Islet precursor cell (in vitro differentiated cells): ENCODE measurements at regions not wholly inside any gene's neighbourhood (a gene's known extent, or its start where the extent isn't known, plus 50 kb on each side); places are given as distances from the start of the nearest gene placed in this dataset.
"Not testable (repeated sequence)": the region's sequence is repeated elsewhere in the genome, so short reads cannot be mapped to it uniquely, and the experiment has no call there.

Source experiments
- DNase-seq: peaks from one replicate; pipeline ENCODE4 v3.0.0-alpha.2; 2018

DNA sequence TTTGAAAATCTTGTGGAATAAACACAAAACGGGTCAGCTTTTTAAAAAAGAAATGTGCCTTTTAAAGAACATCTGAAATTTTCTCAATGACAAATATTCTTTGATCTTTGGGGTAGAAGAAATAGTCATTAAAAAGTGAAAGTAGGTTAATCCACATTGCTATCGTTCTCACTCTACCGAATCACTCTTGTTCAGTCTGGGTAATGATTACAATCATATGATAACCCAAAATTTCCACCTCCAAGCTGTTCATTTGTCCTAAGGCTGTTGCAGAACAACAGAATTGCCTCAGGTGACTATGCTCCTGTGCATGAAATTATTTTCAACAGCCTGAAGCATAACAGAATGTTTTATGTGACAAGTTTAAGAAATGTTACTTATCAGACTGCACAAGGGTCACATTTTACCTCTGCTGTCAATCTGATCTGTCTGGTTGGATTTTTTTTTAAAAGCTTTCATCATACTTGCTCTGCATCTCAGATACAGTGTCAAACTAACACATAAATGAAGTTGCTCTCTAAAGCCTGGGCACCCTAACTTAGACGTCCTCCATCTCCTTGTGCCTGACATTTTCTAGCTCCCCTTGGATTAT is 227.3 kb downstream of the LURAP1L start:
- no peak for DNase-seq

DNA sequence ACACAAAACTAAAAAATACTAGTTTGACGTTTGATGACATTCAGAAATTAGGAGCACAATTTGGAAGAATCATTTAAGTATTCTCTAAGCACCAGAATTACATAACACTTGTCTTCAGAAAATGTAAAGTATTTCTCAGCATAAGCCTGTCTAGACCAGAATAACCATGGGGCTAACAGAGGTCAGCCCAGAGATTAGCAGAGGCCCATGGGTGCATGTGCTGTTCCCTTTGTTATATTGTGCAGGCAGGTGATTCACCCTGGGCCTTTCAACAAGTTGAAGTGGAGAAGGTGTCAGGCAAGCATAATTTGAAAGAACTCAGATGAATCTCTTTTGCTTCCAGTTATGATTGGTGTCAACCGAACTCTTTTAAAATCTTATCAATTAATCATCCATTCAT is 227.9 kb downstream of the LURAP1L start:
- DNase-seq, result no peak

GRCh38 chr9:13009871-13010270 is 235.1 kb downstream of the LURAP1L start:
- DNase-seq, result no peak

DNA sequence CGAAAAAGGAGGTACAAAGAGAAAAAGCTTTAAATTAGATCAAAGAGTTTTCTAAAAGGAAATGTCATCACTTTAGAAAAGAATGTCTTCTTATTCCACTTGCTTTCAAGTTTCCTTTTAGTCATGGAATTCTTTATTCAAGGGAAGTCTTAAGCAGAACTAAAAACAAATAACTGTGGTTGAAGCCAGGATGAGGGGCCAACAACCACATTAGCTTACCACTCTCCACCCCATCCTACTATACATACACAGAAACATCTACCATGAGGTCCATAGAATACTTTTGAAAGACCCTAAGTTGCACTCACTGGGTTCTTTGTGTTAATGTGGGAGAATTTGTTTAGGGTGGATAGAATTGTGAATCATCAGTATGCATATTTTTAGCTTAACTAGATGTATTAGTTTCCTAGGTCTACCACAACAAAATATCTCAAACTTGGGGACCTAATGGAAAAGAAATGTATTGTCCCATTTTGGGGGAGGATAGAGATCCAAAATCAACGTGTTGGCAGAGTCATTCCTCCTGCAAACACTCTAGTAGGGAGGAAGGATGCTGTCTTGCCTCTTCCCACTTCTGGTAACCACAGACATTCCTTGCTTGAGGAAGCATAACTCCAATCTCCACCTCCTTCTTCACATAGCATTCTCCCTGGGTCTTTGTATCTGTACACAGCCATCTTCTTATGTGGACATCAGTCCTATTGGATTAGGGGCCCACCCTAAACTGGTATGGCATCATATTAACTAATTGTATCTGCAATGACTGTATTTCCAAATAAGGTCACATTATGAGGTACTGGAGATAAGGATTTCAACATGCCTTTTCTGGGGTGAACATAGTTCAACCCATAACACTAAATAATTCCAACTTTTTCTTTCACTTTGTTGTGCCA is 239.4 kb downstream of the LURAP1L start:
- no peak for DNase-seq

DNA sequence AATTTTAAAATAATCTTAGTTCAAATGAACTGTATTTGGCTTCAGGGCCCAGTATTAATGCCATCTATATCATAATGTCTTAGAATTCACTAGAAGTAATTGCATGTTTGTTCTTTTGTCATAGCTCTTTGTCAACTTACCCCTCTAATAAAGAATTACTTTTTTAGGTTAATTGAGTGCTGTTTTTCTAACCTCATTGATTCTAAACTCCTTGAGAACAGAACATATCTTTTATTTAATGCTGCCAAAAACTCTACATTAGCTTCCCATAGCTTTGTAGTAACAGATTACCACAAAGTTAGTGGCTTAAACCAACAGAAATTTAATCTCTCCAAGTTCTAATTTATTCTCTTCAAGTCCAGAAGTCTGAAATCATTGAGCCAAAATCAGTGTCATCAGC is 242.4 kb downstream of the LURAP1L start:
- no peak for DNase-seq

GRCh38 chr9:13020146-13021040 is 245.6 kb downstream of the LURAP1L start:
- DNase-seq, result no peak

DNA sequence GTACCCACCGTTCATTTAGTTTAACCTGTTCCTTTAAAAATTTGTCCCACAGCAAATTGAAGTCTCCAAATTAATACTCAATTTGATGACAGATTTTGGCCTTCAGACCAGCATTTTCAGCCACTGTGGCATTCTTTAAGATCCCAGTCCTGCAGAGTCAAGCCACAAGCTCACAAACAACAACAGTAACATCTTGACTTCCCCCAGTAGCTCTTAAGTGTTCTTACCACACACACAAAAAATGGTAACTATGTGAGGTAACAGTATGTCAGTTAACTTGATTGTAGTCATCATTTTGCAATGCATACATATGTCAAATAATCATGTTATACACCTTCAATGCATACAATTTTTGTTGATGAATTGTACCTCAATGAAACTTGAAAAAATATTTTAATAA is 247.9 kb downstream of the LURAP1L start:
- DNase-seq, result no peak

DNA sequence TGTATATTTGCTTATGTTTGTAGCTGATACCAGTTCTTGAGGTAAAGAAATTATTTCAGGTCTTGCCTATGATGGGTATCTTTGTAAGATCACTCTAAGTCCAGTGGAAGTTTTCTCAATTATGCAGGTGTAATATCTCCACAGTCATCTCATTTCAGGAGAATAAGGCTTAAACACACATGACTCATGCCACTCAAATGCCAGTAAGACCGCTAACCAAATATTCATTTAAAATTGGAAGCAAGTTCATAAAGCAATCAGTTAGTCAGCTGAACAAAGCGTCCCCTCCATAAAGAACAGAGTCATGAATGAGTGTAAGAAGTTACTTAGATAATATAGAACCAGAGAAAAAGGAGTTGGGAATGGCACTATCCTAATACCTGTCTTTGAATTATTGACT is 248.7 kb downstream of the LURAP1L start:
- DNase-seq, result no peak

GRCh38 chr9:13026956-13027355 is 252.1 kb downstream of the LURAP1L start:
- no peak for DNase-seq

DNA sequence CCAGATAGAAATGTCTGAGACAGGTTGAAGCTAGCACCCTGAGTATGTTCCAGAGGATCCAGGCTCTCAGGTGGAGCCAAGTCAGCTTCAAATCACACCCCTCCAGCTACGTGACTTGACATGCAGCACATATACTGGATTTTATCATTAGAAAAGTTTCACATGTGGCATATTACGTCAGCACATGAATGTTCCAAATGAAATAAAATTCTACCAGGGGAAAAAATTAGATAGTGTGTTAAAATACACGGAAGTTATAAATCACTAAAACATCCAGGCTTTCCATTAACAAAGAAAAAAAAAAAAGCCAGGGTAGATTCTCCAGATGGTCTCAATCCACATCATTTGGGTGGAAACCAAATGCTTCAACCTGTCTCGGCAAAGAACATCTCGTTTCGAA is 251.6 kb downstream of the MPDZ start:
- no peak for DNase-seq

GRCh38 chr9:13032585-13032984 is 246.9 kb downstream of the MPDZ start:
- DNase-seq, result no peak

GRCh38 chr9:13033959-13034693 is 245.4 kb downstream of the MPDZ start:
- peak; percentile 83 for DNase-seq

GRCh38 chr9:13034694-13035002 is 244.8 kb downstream of the MPDZ start:
- no peak for DNase-seq

GRCh38 chr9:13035822-13036221 is 243.7 kb downstream of the MPDZ start:
- no peak for DNase-seq

- DNase-seq, result not testable (repeated sequence)
These were observed 241.7 kb downstream of the MPDZ start for GRCh38 chr9:13037808-13038207.

GRCh38 chr9:13047827-13048587 is 231.5 kb downstream of the MPDZ start:
- no peak for DNase-seq

- peak; percentile 86 for DNase-seq
These were observed 230.3 kb downstream of the MPDZ start for GRCh38 chr9:13049223-13049622.

DNA sequence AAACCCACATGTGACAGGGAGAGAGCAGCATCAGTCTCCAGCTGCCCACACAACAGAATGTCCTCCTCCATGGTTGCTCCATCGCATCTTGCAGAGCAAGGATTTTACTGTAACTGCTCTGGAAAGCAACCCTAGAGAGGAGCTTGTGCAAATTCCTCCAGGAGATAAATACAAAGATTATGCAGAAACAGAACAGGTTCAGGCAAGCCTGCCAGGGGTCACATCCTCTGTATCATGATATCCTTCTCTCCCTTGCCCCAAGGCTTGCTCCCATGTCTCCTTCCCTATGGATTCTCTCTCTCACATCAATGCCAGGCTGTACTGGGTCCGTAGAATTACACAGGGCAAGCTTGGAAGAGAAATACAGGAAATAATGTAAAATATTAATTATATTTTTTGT is 226.0 kb downstream of the MPDZ start:
- DNase-seq, result no peak

GRCh38 chr9:13054389-13054788 is 225.1 kb downstream of the MPDZ start:
- DNase-seq, result no peak
